H1 (cell line): ENCODE measurements at regions not wholly inside any gene's neighbourhood (a gene's known extent, or its start where the extent isn't known, plus 50 kb on each side); places are given as distances from the start of the nearest gene placed in this dataset.

Source experiments
- CTCF ChIA-PET: fragments of 300-600 bp; sonication (Branson Sonifier 250); formaldehyde crosslinking; loops from one replicate; lab custom pipeline; 2021; ENCODE audit not compliant: partially characterized antibody; lab: Charles Lee
- POLR2A ChIA-PET: fragments of 300-600 bp; sonication (Branson Sonifier 250); formaldehyde crosslinking; loops from one replicate; lab custom pipeline; 2021; ENCODE audit warnings: inconsistent platforms; ENCODE audit not compliant: partially characterized antibody; lab: Charles Lee
- DNase-seq, 2 experiments: peaks; one replicate each; pipeline versions ENCODE4 v3.0.0 to v3.0.0-alpha.2; 2010 to 2022; ENCODE audit warnings: low spot score in 2 of 2, low read depth in 1 of 2, mixed read lengths in 1 of 2
- FAIRE-seq: peaks from 2 replicates; lab custom pipeline; 2011; peaks lifted over from hg19 to GRCh38; lab: Jason Lieb, UNC
- H2AFZ ChIP-seq: 2 replicates; pipeline ENCODE4 v1.8.1; 2012; ENCODE audit warnings: low read length, inconsistent platforms
- H2AK5ac ChIP-seq: 2 replicates; pipeline ENCODE4 v1.6.1; 2013; ENCODE audit warnings: low read depth, low read length
- H2BK120ac ChIP-seq: replicated peaks from 2 replicates; pipeline ENCODE3; 2013; ENCODE audit warnings: low read depth, low read length, inconsistent platforms
- H2BK12ac ChIP-seq: 2 replicates; pipeline ENCODE4 v1.6.1; 2013; ENCODE audit warnings: low read depth, low read length
- H2BK15ac ChIP-seq: 2 replicates; pipeline ENCODE4 v1.6.1; 2013; ENCODE audit warnings: low read length
- H2BK20ac ChIP-seq: 2 replicates; pipeline ENCODE4 v1.6.1; 2013; ENCODE audit warnings: low read length
- H2BK5ac ChIP-seq: 2 replicates; pipeline ENCODE4 v1.6.1; 2013; ENCODE audit warnings: low read depth, low read length
- H3K14ac ChIP-seq: 2 replicates; pipeline ENCODE4 v1.6.1; 2013; ENCODE audit warnings: inconsistent platforms; ENCODE audit not compliant: insufficient read length
- H3K18ac ChIP-seq: 2 replicates; pipeline ENCODE4 v1.6.1; 2013; ENCODE audit warnings: low read length; ENCODE audit errors: extremely low read depth
- H3K23ac ChIP-seq: 2 replicates; pipeline ENCODE4 v1.6.1; 2013; ENCODE audit warnings: inconsistent platforms; ENCODE audit not compliant: insufficient read length
- H3K23me2 ChIP-seq: 2 replicates; pipeline ENCODE4 v1.6.1; 2013; ENCODE audit warnings: low read depth, low read length
- H3K27ac ChIP-seq: 2 replicates; pipeline ENCODE4 v1.6.1; 2011; ENCODE audit warnings: low read depth, low read length, inconsistent platforms
- H3K27me3 ChIP-seq, 4 experiments: replicated peaks in 1 of 4; 1 replicate in 1 of 4; 2 replicates in 3 of 4; pipeline versions ENCODE4 v1.6.1 to v1.8.1; 2011 to 2013; ENCODE audit warnings: low read length in 3 of 4, mild to moderate bottlenecking in 3 of 4, inconsistent platforms in 2 of 4, mixed read lengths in 2 of 4, moderate library complexity in 1 of 4; ENCODE audit not compliant: control insufficient read depth in 3 of 4, insufficient read depth in 3 of 4; ENCODE audit errors: extremely low read depth in 1 of 4
- H3K36me3 ChIP-seq, 4 experiments: 2 replicates each; pipeline versions ENCODE4 v1.6.1 to v1.8.1; 2011 to 2013; ENCODE audit warnings: mild to moderate bottlenecking in 4 of 4, low read length in 3 of 4, moderate library complexity in 2 of 4, control low read depth in 1 of 4, inconsistent platforms in 1 of 4; ENCODE audit not compliant: insufficient read depth in 4 of 4, control insufficient read depth in 2 of 4
- H3K4ac ChIP-seq: replicated peaks from 2 replicates; pipeline ENCODE3; 2013; ENCODE audit warnings: low read length, low read depth, mixed read lengths, inconsistent platforms; ENCODE audit not compliant: insufficient read length
- H3K4me1 ChIP-seq, 4 experiments: replicated peaks in 1 of 4; 1 replicate in 1 of 4; 2 replicates in 3 of 4; pipeline versions ENCODE4 v1.6.1 to v1.8.1; 2011 to 2013; ENCODE audit warnings: low read length in 3 of 4, inconsistent platforms in 2 of 4, mixed read lengths in 1 of 4; ENCODE audit not compliant: insufficient read depth in 4 of 4, control insufficient read depth in 3 of 4
- H3K4me2 ChIP-seq, 2 experiments: 2 replicates each; pipeline versions ENCODE4 v1.6.1 to v1.8.1; 2011 to 2013; ENCODE audit warnings: low read depth in 2 of 2, low read length in 2 of 2, control low read depth in 1 of 2, inconsistent platforms in 1 of 2, mild to moderate bottlenecking in 1 of 2; ENCODE audit not compliant: insufficient read depth in 1 of 2
- H3K4me3 ChIP-seq, 4 experiments: fragments of 200-600, 300-600 bp in 1 of 4; sonication (generic), shearing (Covaris generic), sonication (Bioruptor Twin) in 1 of 4; 2 replicates each; pipeline versions ENCODE4 v1.5.1 to v1.8.1; 2011 to 2016; ENCODE audit warnings: low read length in 4 of 4, low read depth in 3 of 4, control low read depth in 2 of 4, inconsistent platforms in 2 of 4, mild to moderate bottlenecking in 2 of 4, mixed read lengths in 1 of 4, moderate library complexity in 1 of 4; ENCODE audit not compliant: insufficient read depth in 2 of 4; ENCODE audit errors: extremely low read depth in 1 of 4
- H3K56ac ChIP-seq: replicated peaks from 2 replicates; pipeline ENCODE3; 2013; ENCODE audit warnings: low read depth, mild to moderate bottlenecking, mixed read lengths, low read length, inconsistent platforms; ENCODE audit not compliant: insufficient read length
- H3K79me1 ChIP-seq: 2 replicates; pipeline ENCODE4 v1.6.1; 2013; ENCODE audit warnings: low read depth, low read length, control low read depth
- H3K79me2 ChIP-seq, 2 experiments: 2 replicates each; pipeline versions ENCODE4 v1.6.1 to v1.8.1; 2012 to 2013; ENCODE audit warnings: low read length in 2 of 2, mild to moderate bottlenecking in 2 of 2, inconsistent platforms in 1 of 2; ENCODE audit not compliant: insufficient read depth in 2 of 2, control insufficient read depth in 1 of 2
- H3K9ac ChIP-seq, 4 experiments: replicated peaks in 1 of 4; 1 replicate in 1 of 4; 2 replicates in 3 of 4; pipeline versions ENCODE4 v1.6.1 to v1.8.1; 2011 to 2013; ENCODE audit warnings: low read depth in 3 of 4, low read length in 3 of 4, control low read depth in 2 of 4, mild to moderate bottlenecking in 2 of 4, moderate library complexity in 2 of 4, inconsistent platforms in 1 of 4; ENCODE audit errors: extremely low read depth in 1 of 4
- H3K9me3 ChIP-seq, 2 experiments: 2 replicates each; pipeline versions ENCODE4 v1.6.1 to v1.8.1; 2012 to 2013; ENCODE audit warnings: mild to moderate bottlenecking in 2 of 2, moderate library complexity in 2 of 2, control low read depth in 1 of 2, inconsistent platforms in 1 of 2, low read depth in 1 of 2, low read length in 1 of 2, mixed read lengths in 1 of 2; ENCODE audit not compliant: insufficient read depth in 2 of 2
- H4K20me1 ChIP-seq, 2 experiments: replicated peaks in 1 of 2; 2 replicates each; pipeline versions ENCODE3 to v1.8.1; 2011 to 2013; ENCODE audit warnings: inconsistent platforms in 2 of 2, low read length in 2 of 2, mild to moderate bottlenecking in 1 of 2; ENCODE audit not compliant: insufficient read depth in 2 of 2, control insufficient read depth in 1 of 2
- H4K5ac ChIP-seq: 2 replicates; pipeline ENCODE4 v1.6.1; 2013; ENCODE audit warnings: low read length, low read depth, mixed read lengths, inconsistent platforms; ENCODE audit not compliant: insufficient read length
- H4K8ac ChIP-seq: 2 replicates; pipeline ENCODE4 v1.8.0; 2013; ENCODE audit warnings: mild to moderate bottlenecking, moderate library complexity, low read length, inconsistent platforms; ENCODE audit not compliant: insufficient read depth; ENCODE audit errors: extremely low read depth
- H4K91ac ChIP-seq: replicated peaks from 2 replicates; pipeline ENCODE3; 2013; ENCODE audit warnings: low read length, mixed read lengths, inconsistent platforms; ENCODE audit not compliant: insufficient read length
- BRCA1 ChIP-seq: IDR thresholded peaks from 2 replicates; pipeline ENCODE4 v1.6.1; 2012; ENCODE audit warnings: low read depth, low read length, improper control_type of control experiment
- CBX8 ChIP-seq: fragments of 300-800, 300-1000 bp; sonication (generic); IDR thresholded peaks from 2 replicates; pipeline ENCODE4 v1.7.1; 2016; ENCODE audit warnings: low read depth, low read length, borderline replicate concordance
- KDM1A ChIP-seq: fragments of 200-600, 300-600 bp; sonication (generic); IDR thresholded peaks from 2 replicates; pipeline ENCODE4 v1.7.1; 2016; ENCODE audit warnings: mild to moderate bottlenecking, low read length, borderline replicate concordance
- WGBS, 2 experiments: shearing (Covaris generic) in 1 of 2; methylation state at CpG; one replicate each; pipeline versions ENCODE4 v1.1.6 to v1.1.7; 2013 to 2015; ENCODE audit warnings: low lambda C conversion rate in 2 of 2, mixed read lengths in 2 of 2, inconsistent platforms in 1 of 2, low coverage in 1 of 2, missing lambda C conversion rate in 1 of 2; ENCODE audit not compliant: insufficient replicate concordance in 2 of 2, insufficient coverage in 1 of 2, insufficient read length in 1 of 2; ENCODE audit errors: extremely low coverage in 1 of 2, missing lambda C conversion rate in 1 of 2; 5-methylcytosine and 5-hydroxymethylcytosine counted together

- H3K4me3 ChIP-seq = no peak overlapping the region
- TF ChIP-seq KDM1A = no peak
- no peak for TF ChIP-seq CBX8
- no peak for TF ChIP-seq BRCA1
Observed at GRCh38 chr11:59289356-59290181, 69.1 kb upstream of the OR5AN1 start.

More at GRCh38 chr11:59289356-59290181, 69.1 kb upstream of the OR5AN1 start:
- no peak overlapping the region for H3K14ac ChIP-seq
- H3K56ac ChIP-seq = no peak overlapping the region
- no peak overlapping the region for H3K23ac ChIP-seq
- H2BK12ac ChIP-seq = no peak overlapping the region
- no peaks in the 10 kb centered on the region for H3K4me1 ChIP-seq
- H3K27ac ChIP-seq = no peak overlapping the region
- H3K27me3 ChIP-seq = no peaks in the 10 kb centered on the region; a peak in 1 of 7 replicates
- H3K9me3 ChIP-seq = 0 out of 4 replicates have a peak, but pooled peaks cover 0 to 3% of the 10 kb centered on the region in 2 experiments
- H3K36me3 ChIP-seq = no peaks in the 10 kb centered on the region
- WGBS, 2 experiments = 79% methylated on average over 4 of the region's 4 CpGs; no CpG with 5 or more reads in 1 of the 2 experiments
- no peak overlapping the region for H2AK5ac ChIP-seq
- no peaks in the 10 kb centered on the region for H3K79me2 ChIP-seq
- no peak overlapping the region for H3K4me2 ChIP-seq
- H2BK120ac ChIP-seq = no peak overlapping the region
- no peak overlapping the region for H3K4ac ChIP-seq
- no peaks in the 10 kb centered on the region for H4K20me1 ChIP-seq
- no peak overlapping the region for H2BK5ac ChIP-seq
- H2BK20ac ChIP-seq = no peak overlapping the region
- H2AFZ ChIP-seq = no peak overlapping the region
- FAIRE-seq (no peak), DNase-seq (no peak)
- H3K18ac ChIP-seq = no peak overlapping the region
- H4K5ac ChIP-seq = no peak overlapping the region
- H3K79me1 ChIP-seq = no peaks in the 10 kb centered on the region
- ChIA-PET POLR2A (no interaction called here), CTCF (interaction anchor here (0.7 to 1.3 kb wide), 4 partner anchors 23 to 1040 kb away, joined by 3 to 5 read pairs (median 3); no protein-coding TSS in a partner anchor)
- H3K9ac ChIP-seq = no peak overlapping the region
- no peak overlapping the region for H4K91ac ChIP-seq
- H4K8ac ChIP-seq = no peak overlapping the region
- H3K23me2 ChIP-seq = no peaks in the 10 kb centered on the region
- H2BK15ac ChIP-seq = no peak overlapping the region
